HT-29 (cell line): ENCODE measurements at regions not wholly inside any gene's neighbourhood (a gene's known extent, or its start where the extent isn't known, plus 50 kb on each side); places are given as distances from the start of the nearest gene placed in this dataset.

Experiments
- DNase-seq: peaks from one replicate; pipeline ENCODE4 v3.0.0-alpha.2; 2015; ENCODE audit warnings: low spot score

- no peak for DNase-seq
Observed at GRCh38 chr10:78559661-78560340, 509.0 kb upstream of the ZMIZ1 start.

GRCh38 chr10:78560341-78560688 lies 508.5 kb upstream of the ZMIZ1 start:
- DNase-seq, result no peak

- no peak for DNase-seq
Observed at GRCh38 chr10:78563314-78563713, 505.5 kb upstream of the ZMIZ1 start.

GRCh38 chr10:78565841-78566240 lies 502.9 kb upstream of the ZMIZ1 start:
- DNase-seq, result no peak

- DNase-seq, result no peak
Observed at GRCh38 chr10:78566284-78567111, 502.3 kb upstream of the ZMIZ1 start.

GRCh38 chr10:78567680-78568455 lies 500.9 kb upstream of the ZMIZ1 start:
- DNase-seq, result no peak

GRCh38 chr10:78568620-78569019 lies 500.1 kb upstream of the ZMIZ1 start:
- DNase-seq, result no peak

- no peak for DNase-seq
Observed at GRCh38 chr10:78570633-78571235, 498.0 kb upstream of the ZMIZ1 start.

GRCh38 chr10:78571286-78571685 lies 497.5 kb upstream of the ZMIZ1 start:
- no peak for DNase-seq

GRCh38 chr10:78571891-78572290 lies 496.9 kb upstream of the ZMIZ1 start:
- DNase-seq, result no peak

GRCh38 chr10:78572565-78572964 lies 496.2 kb upstream of the ZMIZ1 start:
- DNase-seq, result no peak

GRCh38 chr10:78574547-78574946 lies 494.2 kb upstream of the ZMIZ1 start:
- DNase-seq, result no peak

- DNase-seq, result no peak
Observed at GRCh38 chr10:78575400-78575799, 493.4 kb upstream of the ZMIZ1 start.

GRCh38 chr10:78576276-78576675 lies 492.5 kb upstream of the ZMIZ1 start:
- DNase-seq, result no peak

- DNase-seq, result peak; percentile 28
Observed at GRCh38 chr10:78577712-78578111, 491.1 kb upstream of the ZMIZ1 start.

- no peak for DNase-seq
Observed at GRCh38 chr10:78578929-78579328, 489.8 kb upstream of the ZMIZ1 start.

- no peak for DNase-seq
Observed at GRCh38 chr10:78579576-78579975, 489.2 kb upstream of the ZMIZ1 start.

GRCh38 chr10:78579995-78580394 lies 488.8 kb upstream of the ZMIZ1 start:
- DNase-seq, result no peak

GRCh38 chr10:78581133-78581694 lies 487.6 kb upstream of the ZMIZ1 start:
- DNase-seq, result no peak

GRCh38 chr10:78582540-78582939 lies 486.2 kb upstream of the ZMIZ1 start:
- no peak for DNase-seq

- DNase-seq, result no peak
Observed at GRCh38 chr10:78584266-78584665, 484.5 kb upstream of the ZMIZ1 start.

- no peak for DNase-seq
Observed at GRCh38 chr10:78584681-78585080, 484.1 kb upstream of the ZMIZ1 start.
